ENCODE measurements at regions not wholly inside any gene's neighbourhood (a gene's known extent, or its start where the extent isn't known, plus 50 kb on each side); places are given as distances from the start of the nearest gene placed in this dataset.

- no peak for TF ChIP-seq POLR2AphosphoS5 (IDR thresholded peaks at IDR 0.05; ENCODE audit: low read depth, low read length)
- no peak for TF ChIP-seq POLR2A (IDR thresholded peaks at IDR 0.05; ENCODE audit: low read depth, low read length)
- TF ChIP-seq TAF1 (IDR thresholded peaks at IDR 0.05; ENCODE audit: borderline replicate concordance, low read depth, low read length), result no peak
These were observed 148.7 kb upstream of the PRMT6 start for GRCh38 chr1:106907795-106908194.
